Smooth muscle cell of the brain vasculature (primary cell): ENCODE measurements at regions not wholly inside any gene's neighbourhood (a gene's known extent, or its start where the extent isn't known, plus 50 kb on each side); places are given as distances from the start of the nearest gene placed in this dataset.
"Not testable (repeated sequence)": the region's sequence is repeated elsewhere in the genome, so short reads cannot be mapped to it uniquely, and the experiment has no call there.

Source experiments
- DNase-seq: peaks from one replicate; pipeline ENCODE4 v3.0.0-alpha.2; 2012; ENCODE audit warnings: low read depth, low spot score

- no peak for DNase-seq
These were observed 122.3 kb downstream of the XCL2 start for GRCh38 chr1:168421399-168422004.

- no peak for DNase-seq
These were observed 123.6 kb downstream of the XCL2 start for GRCh38 chr1:168420177-168420576.

GRCh38 chr1:168419736-168420135 lies 124.1 kb downstream of the XCL2 start:
- no peak for DNase-seq

GRCh38 chr1:168416220-168416619 lies 127.6 kb downstream of the XCL2 start:
- no peak for DNase-seq

GRCh38 chr1:168414914-168415313 lies 128.9 kb downstream of the XCL2 start:
- DNase-seq = no peak

GRCh38 chr1:168410464-168410863 lies 129.8 kb downstream of the TBX19 start:
- no peak for DNase-seq

GRCh38 chr1:168408884-168409283 lies 128.2 kb downstream of the TBX19 start:
- DNase-seq = no peak

GRCh38 chr1:168408539-168408865 lies 127.8 kb downstream of the TBX19 start:
- no peak for DNase-seq

GRCh38 chr1:168407832-168408538 lies 127.3 kb downstream of the TBX19 start:
- DNase-seq = no peak

- DNase-seq = no peak
These were observed 125.4 kb downstream of the TBX19 start for GRCh38 chr1:168405906-168406549.

GRCh38 chr1:168403140-168403539 lies 122.5 kb downstream of the TBX19 start:
- no peak for DNase-seq

- DNase-seq = not testable (repeated sequence)
These were observed 121.8 kb downstream of the TBX19 start for GRCh38 chr1:168402466-168402865.

GRCh38 chr1:168401341-168401740 lies 120.7 kb downstream of the TBX19 start:
- DNase-seq = no peak

GRCh38 chr1:168400139-168400538 lies 119.5 kb downstream of the TBX19 start:
- no peak for DNase-seq

- no peak for DNase-seq
These were observed 117.1 kb downstream of the TBX19 start for GRCh38 chr1:168397806-168398205.

- no peak for DNase-seq
These were observed 116.4 kb downstream of the TBX19 start for GRCh38 chr1:168396940-168397684.

- DNase-seq = no peak
These were observed 115.8 kb downstream of the TBX19 start for GRCh38 chr1:168396508-168396907.

- no peak for DNase-seq
These were observed 114.2 kb downstream of the TBX19 start for GRCh38 chr1:168394858-168395257.

GRCh38 chr1:168392958-168393549 lies 112.4 kb downstream of the TBX19 start:
- no peak for DNase-seq

- DNase-seq = no peak
These were observed 111.4 kb downstream of the TBX19 start for GRCh38 chr1:168391851-168392681.

- no peak for DNase-seq
These were observed 109.6 kb downstream of the TBX19 start for GRCh38 chr1:168390271-168390670.
